Activated naive CD8-positive, alpha-beta T cell treated with anti-CD3 and anti-CD28 coated beads for 36 hours (primary cell): ENCODE measurements at regions not wholly inside any gene's neighbourhood (a gene's known extent, or its start where the extent isn't known, plus 50 kb on each side); places are given as distances from the start of the nearest gene placed in this dataset.
"Not testable (repeated sequence)": the region's sequence is repeated elsewhere in the genome, so short reads cannot be mapped to it uniquely, and the experiment has no call there.

Experiments used
- DNase-seq: peaks from one replicate; pipeline ENCODE4 v3.0.0; 2021
- H3K27ac Mint-ChIP-seq: one replicate; pipeline ENCODE4 v1.8.0; 2022; ENCODE audit warnings: mild to moderate bottlenecking, moderate library complexity, mixed read lengths
- H3K27me3 Mint-ChIP-seq: one replicate; pipeline ENCODE4 v1.8.0; 2022; ENCODE audit warnings: mild to moderate bottlenecking, mixed read lengths
- H3K36me3 Mint-ChIP-seq: one replicate; pipeline ENCODE4 v1.8.0; 2021; ENCODE audit warnings: mild to moderate bottlenecking, mixed read lengths
- H3K4me1 Mint-ChIP-seq: one replicate; pipeline ENCODE4 v1.8.0; 2021; ENCODE audit warnings: mixed read lengths
- H3K4me3 Mint-ChIP-seq: one replicate; pipeline ENCODE4 v1.8.0; 2022; ENCODE audit warnings: mild to moderate bottlenecking, moderate library complexity, mixed read lengths
- H3K9me3 Mint-ChIP-seq: one replicate; pipeline ENCODE4 v1.8.0; 2022; ENCODE audit warnings: mixed read lengths

GRCh38 chr1:73887412-73887811 is 310.6 kb downstream of the LRRIQ3 start:
- H3K27me3 Mint-ChIP-seq, result no peaks in the 10 kb centered on the region
- H3K4me1 Mint-ChIP-seq, result no peaks in the 10 kb centered on the region
- no peaks in the 10 kb centered on the region for H3K9me3 Mint-ChIP-seq
- no peak overlapping the region for H3K27ac Mint-ChIP-seq
- H3K36me3 Mint-ChIP-seq, result no peaks in the 10 kb centered on the region
- DNase-seq, result no peak
- no peak overlapping the region for H3K4me3 Mint-ChIP-seq

DNA sequence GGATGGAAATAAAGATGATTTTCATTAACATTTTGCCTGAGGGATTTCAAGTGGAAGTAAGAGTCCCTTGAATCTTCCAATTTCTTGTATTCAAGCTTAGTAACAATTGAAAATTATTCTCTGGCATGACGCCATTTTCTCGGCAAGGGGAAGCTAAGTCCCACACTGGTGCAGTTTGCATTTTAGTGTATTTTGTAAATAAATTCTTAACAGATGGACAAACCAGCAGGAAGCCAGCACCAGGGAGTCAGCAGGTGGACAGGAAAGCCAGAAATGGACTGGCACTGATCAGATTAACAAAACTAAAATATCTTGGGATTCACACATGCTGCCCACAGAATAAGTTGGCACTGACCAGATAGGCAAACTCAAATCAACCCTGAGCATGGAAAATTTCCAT is 311.3 kb downstream of the LRRIQ3 start:
- Mint-ChIP-seq H3K4me1 (no peaks in the 10 kb centered on the region), H3K36me3 (no peaks in the 10 kb centered on the region), H3K9me3 (no peaks in the 10 kb centered on the region), H3K27me3 (no peaks in the 10 kb centered on the region), H3K4me3 (no peak overlapping the region), H3K27ac (no peak overlapping the region)
- no peak for DNase-seq

DNA sequence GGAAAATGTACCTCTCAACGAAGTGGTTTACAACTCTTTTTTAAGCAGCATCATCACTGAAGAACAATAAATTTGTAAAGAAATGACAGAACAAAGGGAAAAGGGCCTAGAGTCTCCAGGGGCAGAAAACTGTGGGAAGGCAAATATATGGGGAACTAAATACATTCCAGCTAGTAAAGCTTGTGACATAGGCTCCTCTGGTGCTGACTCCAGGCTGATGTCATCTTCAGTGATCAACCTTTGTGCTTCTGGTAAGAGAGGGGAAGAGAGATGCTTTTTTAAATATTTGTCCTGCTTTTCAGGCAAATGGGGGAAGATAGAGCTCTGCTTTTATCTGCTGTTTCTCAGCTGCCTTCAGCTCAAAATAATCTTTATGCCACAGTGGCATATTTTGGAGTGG is 323.2 kb downstream of the LRRIQ3 start:
- H3K4me1 Mint-ChIP-seq, result no peaks in the 10 kb centered on the region
- no peak overlapping the region for H3K27ac Mint-ChIP-seq
- no peak overlapping the region for H3K4me3 Mint-ChIP-seq
- H3K27me3 Mint-ChIP-seq, result no peaks in the 10 kb centered on the region
- H3K9me3 Mint-ChIP-seq, result no peaks in the 10 kb centered on the region
- DNase-seq, result no peak
- H3K36me3 Mint-ChIP-seq, result no peaks in the 10 kb centered on the region

GRCh38 chr1:73868810-73869336 is 329.1 kb downstream of the LRRIQ3 start:
- H3K27me3 Mint-ChIP-seq, result no peaks in the 10 kb centered on the region
- H3K27ac Mint-ChIP-seq, result no peak overlapping the region
- peaks cover 2% of the 10 kb centered on the region for H3K9me3 Mint-ChIP-seq
- H3K36me3 Mint-ChIP-seq, result no peaks in the 10 kb centered on the region
- DNase-seq, result no peak
- H3K4me3 Mint-ChIP-seq, result no peak overlapping the region
- no peaks in the 10 kb centered on the region for H3K4me1 Mint-ChIP-seq

DNA sequence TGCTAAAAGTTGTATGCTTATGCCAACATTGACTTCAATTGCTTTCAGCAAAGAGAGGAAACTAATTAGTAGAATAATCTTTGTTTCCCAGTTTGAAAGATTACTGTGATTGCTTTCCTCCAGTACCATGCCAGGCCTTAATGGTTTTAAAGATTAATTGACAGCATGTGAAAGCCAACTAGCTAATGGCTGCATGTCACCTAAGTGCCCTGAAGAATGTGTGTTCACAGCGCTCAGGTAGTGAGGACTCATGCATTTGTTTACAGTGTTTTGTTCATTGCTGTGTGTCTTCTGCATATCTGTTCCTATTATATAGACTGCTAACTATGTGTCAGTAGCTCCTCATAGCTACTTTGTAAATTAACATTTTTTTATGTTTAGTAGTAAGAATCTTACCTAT is 335.6 kb downstream of the LRRIQ3 start:
- Mint-ChIP-seq H3K27me3 (no peaks in the 10 kb centered on the region), H3K4me1 (no peaks in the 10 kb centered on the region), H3K36me3 (no peaks in the 10 kb centered on the region), H3K4me3 (no peak overlapping the region), H3K27ac (no peak overlapping the region), H3K9me3 (peaks cover 2% of the 10 kb centered on the region)
- DNase-seq, result no peak

DNA sequence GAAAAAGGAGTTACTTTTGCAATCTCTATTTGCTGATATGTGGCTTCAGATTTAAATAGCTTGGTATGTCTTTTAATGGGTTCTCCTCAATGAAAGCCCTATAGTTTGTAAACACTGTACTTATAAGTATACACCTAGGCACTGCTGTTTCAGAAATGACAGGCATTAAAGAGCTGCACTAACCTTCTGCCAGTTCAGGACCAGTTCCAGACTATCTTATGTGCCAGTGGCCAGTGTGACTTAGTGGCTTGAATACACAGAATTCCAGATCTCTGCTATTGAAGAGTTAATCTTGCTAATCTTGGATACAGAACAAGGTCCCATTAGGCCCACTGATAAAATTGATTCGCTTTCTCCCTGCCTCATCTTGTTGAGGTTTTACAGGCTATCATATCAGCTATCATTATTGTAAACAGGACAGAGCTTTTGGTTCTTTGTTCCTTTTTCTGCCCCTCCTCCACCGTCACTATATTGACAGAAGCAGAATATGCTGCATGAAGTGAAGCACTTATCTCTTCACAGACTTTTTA is 337.5 kb downstream of the LRRIQ3 start:
- Mint-ChIP-seq H3K27ac (no peak overlapping the region), H3K4me1 (no peaks in the 10 kb centered on the region), H3K9me3 (peaks cover 2% of the 10 kb centered on the region), H3K4me3 (no peak overlapping the region), H3K36me3 (no peaks in the 10 kb centered on the region), H3K27me3 (no peaks in the 10 kb centered on the region)
- DNase-seq, result no peak

DNA sequence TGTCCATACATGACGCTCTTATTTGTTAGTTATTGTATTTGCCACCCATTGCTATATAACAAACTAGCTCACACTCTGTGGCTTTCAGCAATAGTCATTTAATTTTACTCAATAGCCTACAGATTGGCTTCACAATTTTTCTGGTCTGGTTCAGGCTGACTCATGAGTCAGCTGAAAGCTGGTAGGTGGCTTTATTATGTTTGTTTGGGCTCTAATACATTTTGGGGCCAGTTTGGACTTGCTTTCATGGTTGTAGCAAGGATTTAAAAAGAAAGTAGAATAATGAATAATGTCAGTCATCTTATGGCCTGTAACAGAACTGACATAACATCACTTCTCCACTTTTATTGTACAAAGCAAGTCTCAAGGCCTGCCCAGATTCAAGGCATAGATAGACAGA is 338.7 kb downstream of the LRRIQ3 start:
- Mint-ChIP-seq H3K36me3 (no peaks in the 10 kb centered on the region), H3K27me3 (no peaks in the 10 kb centered on the region), H3K4me1 (no peaks in the 10 kb centered on the region), H3K9me3 (no peaks in the 10 kb centered on the region), H3K4me3 (no peak overlapping the region), H3K27ac (no peak overlapping the region)
- no peak for DNase-seq

- H3K4me1 Mint-ChIP-seq, result no peaks in the 10 kb centered on the region
- peaks cover 1% of the 10 kb centered on the region for H3K9me3 Mint-ChIP-seq
- no peak for DNase-seq
- H3K36me3 Mint-ChIP-seq, result no peaks in the 10 kb centered on the region
- no peak overlapping the region for H3K27ac Mint-ChIP-seq
- no peak overlapping the region for H3K4me3 Mint-ChIP-seq
- H3K27me3 Mint-ChIP-seq, result no peaks in the 10 kb centered on the region
Measured at GRCh38 chr1:73854527-73854926, 343.4 kb downstream of the LRRIQ3 start.

GRCh38 chr1:73842436-73842835 is 355.5 kb downstream of the LRRIQ3 start:
- no peaks in the 10 kb centered on the region for H3K4me1 Mint-ChIP-seq
- no peak for DNase-seq

DNA sequence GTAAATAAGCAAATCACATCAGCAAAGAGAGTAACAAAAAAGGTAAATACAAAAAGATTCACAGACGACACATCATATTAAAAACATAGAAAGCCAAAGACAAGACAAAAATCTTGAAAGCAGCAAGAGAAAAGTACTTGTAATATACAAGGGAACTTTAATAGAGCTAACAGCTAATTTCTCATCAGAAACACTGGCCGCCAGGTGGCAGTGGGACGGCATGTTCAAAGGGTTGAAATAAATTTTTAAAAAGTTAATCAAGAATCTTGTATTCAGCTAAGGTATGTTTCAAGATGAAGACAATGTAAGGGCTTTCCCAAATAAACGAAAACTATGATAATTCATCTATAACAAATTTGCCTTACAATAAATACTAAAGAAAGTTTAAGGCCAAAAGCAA is 358.1 kb downstream of the LRRIQ3 start:
- no peaks in the 10 kb centered on the region for H3K4me1 Mint-ChIP-seq
- no peak for DNase-seq
- H3K27ac Mint-ChIP-seq, result no peak overlapping the region
- no peaks in the 10 kb centered on the region for H3K36me3 Mint-ChIP-seq
- no peaks in the 10 kb centered on the region for H3K9me3 Mint-ChIP-seq
- H3K27me3 Mint-ChIP-seq, result no peaks in the 10 kb centered on the region
- H3K4me3 Mint-ChIP-seq, result no peak overlapping the region

More at GRCh38 chr1:73842436-73842835, 355.5 kb downstream of the LRRIQ3 start:
- H3K9me3 Mint-ChIP-seq, result no peaks in the 10 kb centered on the region
- no peaks in the 10 kb centered on the region for H3K36me3 Mint-ChIP-seq
- H3K27ac Mint-ChIP-seq, result no peak overlapping the region
- H3K4me3 Mint-ChIP-seq, result no peak overlapping the region
- no peaks in the 10 kb centered on the region for H3K27me3 Mint-ChIP-seq

GRCh38 chr1:73832276-73833181 is 365.4 kb downstream of the LRRIQ3 start:
- Mint-ChIP-seq H3K4me1 (no peaks in the 10 kb centered on the region), H3K9me3 (no peaks in the 10 kb centered on the region), H3K27me3 (no peaks in the 10 kb centered on the region), H3K4me3 (no peak overlapping the region), H3K27ac (no peak overlapping the region), H3K36me3 (no peaks in the 10 kb centered on the region)
- no peak for DNase-seq

DNA sequence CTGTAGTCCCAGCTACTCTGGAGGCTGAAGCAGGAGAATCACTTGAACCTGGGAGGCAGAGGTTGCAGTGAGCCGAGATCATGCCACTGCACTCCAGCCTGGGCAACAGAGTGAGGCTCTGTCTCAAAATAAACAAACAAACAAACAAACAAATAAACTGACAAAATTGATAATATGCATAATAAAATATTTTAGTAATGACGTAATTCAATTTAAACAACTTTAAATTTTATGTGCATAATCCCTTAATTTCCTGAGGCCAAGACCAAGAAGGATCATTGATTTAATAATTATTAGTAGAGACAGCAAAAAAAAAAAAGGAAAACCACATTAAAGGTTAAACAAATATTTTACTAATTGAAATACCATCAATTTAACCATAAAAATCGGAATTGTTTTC is 370.7 kb downstream of the LRRIQ3 start:
- not testable (repeated sequence) for H3K9me3 Mint-ChIP-seq, H3K4me3 Mint-ChIP-seq, DNase-seq, H3K27ac Mint-ChIP-seq, H3K36me3 Mint-ChIP-seq, H3K4me1 Mint-ChIP-seq, H3K27me3 Mint-ChIP-seq

DNA sequence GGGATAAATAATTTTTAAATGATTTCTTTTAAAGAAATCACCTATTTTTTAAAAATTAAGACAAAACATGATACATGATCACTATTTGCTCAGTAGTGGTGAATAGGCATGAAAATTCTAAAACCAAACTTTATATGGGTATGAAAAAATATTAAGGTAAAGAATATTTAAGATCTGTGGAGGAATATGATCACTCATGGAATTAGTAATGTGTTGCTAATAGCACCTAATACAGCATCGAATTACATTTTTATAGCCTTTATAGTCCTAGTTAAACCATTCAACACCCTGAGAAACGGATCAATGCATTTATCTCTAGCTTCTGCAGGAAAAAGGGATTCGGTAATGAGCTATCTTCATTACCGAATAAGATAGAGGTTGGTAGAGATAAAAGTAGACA is 373.9 kb downstream of the LRRIQ3 start:
- Mint-ChIP-seq H3K27ac (no peak overlapping the region), H3K36me3 (no peaks in the 10 kb centered on the region), H3K27me3 (no peaks in the 10 kb centered on the region), H3K4me1 (no peaks in the 10 kb centered on the region), H3K4me3 (no peak overlapping the region), H3K9me3 (no peaks in the 10 kb centered on the region)
- no peak for DNase-seq

- H3K27ac Mint-ChIP-seq, result no peak overlapping the region
- H3K36me3 Mint-ChIP-seq, result no peaks in the 10 kb centered on the region
- no peaks in the 10 kb centered on the region for H3K4me1 Mint-ChIP-seq
- H3K27me3 Mint-ChIP-seq, result no peaks in the 10 kb centered on the region
- H3K4me3 Mint-ChIP-seq, result no peak overlapping the region
- DNase-seq, result no peak
- H3K9me3 Mint-ChIP-seq, result peaks cover 3% of the 10 kb centered on the region
Measured at GRCh38 chr1:73821520-73821919, 376.5 kb downstream of the LRRIQ3 start.

DNA sequence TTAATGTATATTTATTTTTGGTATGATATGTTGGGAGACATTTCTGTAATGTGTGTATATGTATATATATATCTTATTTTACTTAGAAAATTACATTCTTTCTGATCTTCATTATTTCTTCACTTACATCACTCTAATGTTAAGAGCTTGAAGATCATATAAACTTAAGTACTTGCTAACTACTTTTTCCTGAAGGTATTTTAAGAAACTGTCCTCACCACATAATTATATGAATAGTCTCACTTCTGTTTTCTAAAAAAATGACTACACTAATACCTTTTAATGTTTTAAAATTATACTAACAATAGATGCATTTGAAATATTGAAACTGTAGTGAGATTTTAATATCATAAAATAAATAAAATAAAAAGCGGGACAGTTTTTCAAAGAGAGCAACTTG is 377.1 kb downstream of the LRRIQ3 start:
- H3K4me1 Mint-ChIP-seq, result no peaks in the 10 kb centered on the region
- no peaks in the 10 kb centered on the region for H3K36me3 Mint-ChIP-seq
- no peaks in the 10 kb centered on the region for H3K27me3 Mint-ChIP-seq
- DNase-seq, result no peak
- H3K4me3 Mint-ChIP-seq, result no peak overlapping the region
- H3K9me3 Mint-ChIP-seq, result peaks cover 8% of the 10 kb centered on the region
- H3K27ac Mint-ChIP-seq, result no peak overlapping the region

DNA sequence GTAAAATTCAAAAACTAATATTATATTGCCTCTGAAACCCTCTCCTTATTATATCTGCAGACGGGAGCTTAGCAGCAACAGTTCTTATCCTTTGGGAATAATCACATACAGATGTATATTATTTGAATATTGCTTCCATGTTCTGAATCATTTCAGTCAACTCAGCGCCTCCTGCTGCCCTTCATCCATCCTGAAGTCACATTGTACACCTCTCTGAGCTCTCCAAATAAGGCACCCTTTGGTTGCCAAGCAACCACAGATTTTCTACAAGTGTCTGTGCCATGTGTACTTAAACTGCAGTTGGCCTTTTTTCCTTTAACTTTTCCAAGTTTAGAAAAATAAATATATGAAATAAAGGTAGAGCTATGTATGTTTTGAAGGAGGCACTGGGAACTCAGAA is 384.3 kb downstream of the LRRIQ3 start:
- Mint-ChIP-seq H3K27me3 (no peaks in the 10 kb centered on the region), H3K4me1 (no peaks in the 10 kb centered on the region), H3K36me3 (no peaks in the 10 kb centered on the region), H3K27ac (no peak overlapping the region), H3K9me3 (peaks cover 8% of the 10 kb centered on the region), H3K4me3 (no peak overlapping the region)
- no peak for DNase-seq
